GM19395 (cell line): ENCODE measurements at regions not wholly inside any gene's neighbourhood (a gene's known extent, or its start where the extent isn't known, plus 50 kb on each side); places are given as distances from the start of the nearest gene placed in this dataset.

Experiments used
- ATAC-seq: cut with Tn5 transposase; IDR thresholded peaks from one replicate; pipeline ENCODE4 v1.9.1; 2021; ENCODE audit warnings: mild to moderate bottlenecking, moderate library complexity; ENCODE audit not compliant: unreplicated experiment

DNA sequence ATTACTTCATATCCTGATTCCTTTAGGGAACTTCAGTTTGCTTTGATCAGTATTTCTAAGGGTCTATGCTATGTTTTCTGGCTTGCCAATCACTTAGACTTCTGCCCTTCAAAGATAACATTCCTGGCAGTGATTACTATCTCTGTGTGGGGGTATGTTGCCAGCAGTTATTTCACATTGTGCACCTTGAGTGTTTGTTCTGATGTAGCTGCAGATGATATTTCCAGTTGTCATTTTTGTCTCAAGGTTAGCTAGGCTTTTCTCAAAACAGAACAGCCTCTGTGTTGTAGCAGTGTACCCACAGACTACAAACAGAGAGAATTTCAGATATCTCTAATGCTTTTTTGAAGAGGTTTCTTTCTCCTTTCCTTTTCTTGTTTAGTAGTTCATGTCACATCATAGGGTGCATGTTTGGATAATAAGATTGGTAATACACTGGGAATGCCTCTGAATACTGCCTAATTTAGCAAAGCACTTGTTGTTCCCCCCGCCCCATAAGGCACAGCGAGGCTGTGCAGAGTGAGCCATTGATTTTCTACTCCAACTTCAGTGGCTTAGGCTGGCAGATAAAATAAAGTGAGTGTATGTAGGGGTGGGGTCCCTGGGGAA, 134.7 kb upstream of the AGR3 start:
- ATAC-seq = no peak

DNA sequence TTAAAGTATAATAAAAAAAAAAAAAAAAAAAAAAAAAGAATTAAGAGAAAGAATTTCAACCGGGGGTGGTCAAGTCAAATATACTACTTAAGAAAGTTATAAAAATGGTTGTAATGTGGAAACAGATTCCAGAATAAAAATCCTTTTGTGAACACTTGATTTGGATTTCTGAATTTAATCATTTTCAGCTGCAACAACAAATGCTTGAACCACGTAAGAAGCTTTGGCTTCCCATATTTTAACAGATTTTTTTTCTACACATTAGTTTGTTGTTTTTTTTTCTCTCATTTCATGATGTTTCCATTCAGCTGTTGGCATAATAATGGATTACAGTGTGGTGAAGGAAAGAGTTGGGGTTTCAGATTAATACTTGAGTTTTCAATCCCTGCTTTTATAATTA, 137.3 kb upstream of the AGR3 start:
- ATAC-seq = no peak

DNA sequence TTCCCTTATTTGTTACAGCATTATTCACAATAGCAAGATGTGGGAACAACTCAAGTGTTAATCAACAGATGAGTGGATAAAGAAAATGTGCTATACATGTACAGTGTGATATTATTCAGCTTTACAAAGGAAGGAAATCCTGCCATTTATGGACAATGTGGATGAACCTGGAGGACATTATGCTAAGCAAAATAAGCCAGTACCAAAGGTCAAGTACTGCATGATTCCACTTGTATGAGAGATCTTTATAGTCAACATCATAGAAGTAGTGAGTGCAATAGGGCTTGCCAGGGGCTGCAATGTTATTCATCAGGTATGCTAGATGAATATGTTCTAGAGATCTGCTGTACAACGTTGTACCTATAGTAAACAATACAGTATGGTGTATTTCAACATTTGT, 138.5 kb upstream of the AGR3 start:
- no peak for ATAC-seq

DNA sequence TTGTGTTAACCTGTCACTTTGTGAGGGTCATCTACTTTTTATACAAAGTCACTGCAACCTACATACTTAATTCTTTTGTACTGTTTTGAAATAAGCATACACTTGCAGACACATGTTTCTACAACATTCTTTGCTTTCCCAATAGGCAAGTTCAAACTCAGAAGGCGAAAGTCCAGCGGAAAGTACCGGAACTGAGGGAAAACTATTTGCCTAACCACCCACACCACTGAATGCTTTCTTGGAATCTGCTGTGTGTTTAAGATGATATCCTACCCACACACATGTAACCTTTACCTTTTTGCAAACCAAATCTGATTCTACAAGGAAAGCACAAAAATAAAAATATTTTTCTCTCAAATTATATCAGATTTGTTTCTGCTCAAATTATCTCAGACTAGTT, 139.4 kb upstream of the AGR3 start:
- no peak for ATAC-seq

DNA sequence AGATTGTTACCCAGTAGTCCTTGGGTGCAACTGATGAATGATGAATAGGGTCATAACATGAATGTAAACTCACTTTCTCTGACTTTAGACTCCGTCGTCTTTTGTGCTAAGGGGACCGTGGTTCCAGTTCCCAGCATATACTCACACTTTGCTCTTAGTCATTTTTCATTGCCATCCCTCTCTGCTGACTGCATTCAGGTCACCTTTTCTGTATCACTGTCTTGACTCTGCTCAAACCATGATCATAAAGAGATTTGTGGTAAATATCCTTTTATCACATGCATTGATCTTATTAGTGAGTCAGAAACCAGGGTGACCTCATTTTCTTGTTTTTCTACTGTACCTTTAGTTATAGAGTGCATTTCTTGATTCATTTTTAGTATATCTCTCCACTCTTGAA, 141.1 kb upstream of the AGR3 start:
- no peak for ATAC-seq

DNA sequence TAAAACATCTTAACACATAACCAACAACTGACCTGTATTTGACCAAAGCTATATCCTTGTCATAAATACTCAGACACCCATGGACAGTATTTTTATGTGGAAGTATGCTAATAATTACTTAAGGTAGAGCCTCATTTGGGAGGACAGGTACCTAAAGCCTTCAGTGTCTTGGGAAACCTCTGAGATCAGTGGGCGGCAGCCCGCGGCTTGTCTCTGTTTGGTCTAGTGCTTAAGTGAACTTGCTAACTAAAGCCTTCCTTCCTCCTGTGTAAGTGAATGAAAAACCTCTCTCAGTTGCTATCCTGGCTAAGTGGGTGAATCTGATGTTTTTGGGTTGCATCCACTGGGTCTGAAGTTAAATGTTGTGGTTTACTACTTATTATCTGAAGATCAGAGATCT, 144.5 kb upstream of the AGR3 start:
- no peak for ATAC-seq

DNA sequence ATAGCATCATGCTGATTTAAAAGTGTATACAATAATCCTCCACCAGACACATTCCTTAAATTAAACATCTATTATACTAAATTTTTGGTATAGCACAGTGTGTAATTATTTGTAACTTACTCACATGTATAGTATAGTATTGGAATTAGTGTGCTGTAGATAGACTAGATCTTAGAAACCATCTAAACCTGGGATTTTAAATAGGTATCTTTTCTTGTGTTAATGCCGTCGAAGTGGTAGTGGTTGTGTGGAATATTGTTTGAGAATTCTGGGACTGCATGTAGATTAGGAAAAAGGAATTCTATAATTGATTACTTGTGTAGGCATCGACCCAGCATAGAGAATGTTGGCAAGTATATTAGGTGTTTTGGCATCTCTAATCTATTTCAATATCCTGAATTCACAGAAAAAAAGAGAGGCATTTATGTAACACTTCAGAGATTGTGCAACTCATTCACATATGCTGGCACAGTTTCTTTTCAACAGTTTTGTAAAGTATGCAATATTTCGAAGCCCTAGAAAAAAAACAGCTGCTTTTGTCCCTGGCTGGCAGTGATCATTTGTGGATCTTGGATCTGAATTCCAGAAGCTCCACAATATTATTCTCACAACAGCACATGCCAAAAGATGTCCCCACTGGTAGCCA, 145.5 kb upstream of the AGR3 start:
- no peak for ATAC-seq

DNA sequence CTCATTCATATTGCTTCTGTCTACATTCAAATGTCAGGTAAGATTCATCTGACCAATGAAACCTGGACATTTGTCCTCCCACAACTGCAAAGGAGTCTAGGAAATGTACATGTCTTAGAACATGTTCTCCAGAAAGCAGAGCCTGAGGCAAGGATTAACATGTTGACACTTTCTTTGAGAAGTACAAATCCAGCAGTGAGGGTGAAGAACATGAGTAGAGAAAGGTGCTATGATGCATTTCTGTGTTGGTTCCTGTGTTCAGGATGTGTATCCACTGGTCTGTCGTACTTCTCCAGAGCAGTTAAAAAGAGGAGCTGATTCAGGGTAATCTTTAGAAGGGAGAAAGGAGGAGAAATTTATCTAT, 146.0 kb upstream of the AGR3 start:
- ATAC-seq = no peak

DNA sequence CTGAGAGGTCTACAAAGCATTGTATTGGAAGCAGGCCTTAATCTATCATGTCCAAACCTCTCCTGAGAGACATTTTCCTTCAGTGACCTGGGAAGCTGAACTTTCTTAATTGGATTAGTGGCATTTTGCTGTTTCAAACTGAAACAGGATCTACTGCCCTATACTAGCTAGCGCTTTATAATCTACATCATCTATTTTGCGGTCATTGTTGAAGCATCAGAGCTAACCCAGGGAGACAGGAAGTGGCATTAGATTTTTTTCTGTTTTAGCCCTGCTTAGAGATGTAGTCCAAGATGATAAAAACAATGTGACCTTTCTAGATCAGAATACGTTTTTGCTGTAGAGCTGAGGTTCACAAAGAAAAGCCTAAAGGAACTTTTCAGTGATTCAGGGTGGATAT, 147.4 kb upstream of the AGR3 start:
- ATAC-seq = no peak

DNA sequence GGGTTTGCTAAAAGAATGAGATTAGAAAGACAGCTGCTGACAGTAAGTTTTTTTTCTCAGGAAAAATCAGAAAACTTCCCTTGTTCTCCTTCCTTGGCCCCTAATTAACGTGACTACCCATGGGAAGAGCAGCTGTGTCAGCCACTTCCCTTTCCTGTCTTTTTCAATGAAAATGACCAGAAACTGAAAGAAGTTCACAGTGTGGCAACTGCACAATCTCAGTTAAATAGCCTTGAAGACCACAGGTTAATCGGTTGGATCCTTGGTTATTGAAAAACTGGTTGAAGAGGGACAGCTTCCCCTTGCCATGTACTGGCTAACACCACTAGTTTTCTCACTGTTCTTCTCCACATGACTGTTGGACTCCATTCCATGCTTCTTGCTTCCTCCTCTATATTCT, 148.8 kb upstream of the AGR3 start:
- no peak for ATAC-seq

DNA sequence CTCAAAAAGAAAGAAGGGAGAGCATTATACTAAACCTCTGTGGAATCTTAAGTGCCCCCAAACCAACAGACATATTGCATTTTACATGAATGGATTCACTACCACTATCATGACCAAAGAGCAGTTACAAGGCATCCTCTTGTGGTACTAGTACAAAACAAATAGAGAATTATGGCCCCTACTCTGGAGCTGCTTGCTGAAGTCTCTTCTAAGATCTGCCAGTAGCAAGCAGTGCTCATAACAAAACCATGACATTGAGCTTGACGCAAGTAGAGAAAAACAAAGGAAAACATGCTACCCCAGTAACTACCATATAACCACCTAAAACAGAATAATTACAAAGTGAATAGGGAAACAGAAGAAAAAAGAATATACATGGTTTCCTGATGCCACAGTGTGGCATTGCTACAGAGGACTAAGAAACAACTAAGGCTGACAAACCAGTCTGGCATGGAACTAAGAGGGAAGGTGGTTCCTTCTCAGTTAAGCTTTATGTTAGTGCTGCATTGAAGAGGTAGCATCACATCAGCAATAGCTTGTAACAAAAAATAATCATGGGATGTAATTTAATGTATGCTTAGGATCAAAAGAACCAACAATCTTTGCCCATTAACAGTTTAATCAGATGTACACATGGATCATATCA, 150.2 kb upstream of the AGR3 start:
- no peak for ATAC-seq

DNA sequence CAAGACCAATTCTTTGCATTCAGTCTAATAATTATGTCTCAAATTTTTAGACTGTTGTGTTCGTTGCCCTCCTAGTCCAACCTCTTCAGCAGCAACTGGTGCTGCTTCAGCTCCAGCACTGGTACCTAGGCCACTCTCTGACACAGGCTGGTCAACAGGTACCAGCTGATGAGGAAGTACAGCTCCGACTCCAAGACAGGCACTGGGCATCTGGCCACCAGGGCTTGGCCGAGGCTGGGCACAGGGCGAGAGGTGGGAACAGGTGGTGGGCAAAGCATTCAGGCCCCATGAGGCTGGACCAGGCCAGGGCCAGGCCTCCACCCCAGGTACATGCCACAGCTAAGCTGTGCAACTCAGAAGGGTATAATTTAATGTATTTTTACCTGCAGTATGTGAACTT, 151.5 kb upstream of the AGR3 start:
- ATAC-seq = no peak

DNA sequence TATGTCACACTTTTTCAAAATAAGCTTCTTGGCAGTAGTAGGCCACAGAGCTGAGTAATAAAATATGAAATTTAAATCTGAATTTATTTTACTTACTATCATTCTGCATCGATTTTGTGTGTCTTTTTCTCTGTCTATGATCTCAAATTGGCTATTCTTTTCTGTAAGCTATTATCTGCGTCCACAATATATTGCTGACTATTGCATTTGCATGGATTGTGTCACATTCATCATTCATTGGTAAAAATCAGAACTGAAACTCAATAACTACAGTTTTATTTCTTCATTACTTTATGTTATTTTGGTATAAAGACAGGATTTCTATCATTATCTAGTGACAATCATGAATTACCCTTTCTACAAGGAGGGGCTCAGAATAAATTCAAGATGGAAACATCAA, 154.8 kb upstream of the AGR3 start:
- no peak for ATAC-seq

DNA sequence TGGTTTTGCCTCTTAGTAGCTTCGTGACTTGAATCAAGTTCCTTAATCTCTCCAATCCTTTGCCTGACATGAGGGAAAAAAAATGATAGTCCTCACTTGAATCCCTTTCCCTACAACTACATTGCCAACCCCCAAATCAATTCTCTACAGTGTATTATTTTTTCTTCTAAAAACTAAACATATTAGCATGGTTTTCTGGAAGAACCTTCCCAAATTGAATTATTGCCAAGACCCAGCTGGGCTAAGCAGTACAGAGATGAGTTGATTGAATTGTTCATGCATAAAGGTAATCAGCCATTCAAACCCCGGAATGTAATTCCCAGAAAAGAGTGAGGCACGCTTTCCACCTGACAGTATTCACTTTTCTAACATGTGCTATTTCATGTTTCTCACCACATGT, 155.6 kb upstream of the AGR3 start:
- ATAC-seq = no peak

DNA sequence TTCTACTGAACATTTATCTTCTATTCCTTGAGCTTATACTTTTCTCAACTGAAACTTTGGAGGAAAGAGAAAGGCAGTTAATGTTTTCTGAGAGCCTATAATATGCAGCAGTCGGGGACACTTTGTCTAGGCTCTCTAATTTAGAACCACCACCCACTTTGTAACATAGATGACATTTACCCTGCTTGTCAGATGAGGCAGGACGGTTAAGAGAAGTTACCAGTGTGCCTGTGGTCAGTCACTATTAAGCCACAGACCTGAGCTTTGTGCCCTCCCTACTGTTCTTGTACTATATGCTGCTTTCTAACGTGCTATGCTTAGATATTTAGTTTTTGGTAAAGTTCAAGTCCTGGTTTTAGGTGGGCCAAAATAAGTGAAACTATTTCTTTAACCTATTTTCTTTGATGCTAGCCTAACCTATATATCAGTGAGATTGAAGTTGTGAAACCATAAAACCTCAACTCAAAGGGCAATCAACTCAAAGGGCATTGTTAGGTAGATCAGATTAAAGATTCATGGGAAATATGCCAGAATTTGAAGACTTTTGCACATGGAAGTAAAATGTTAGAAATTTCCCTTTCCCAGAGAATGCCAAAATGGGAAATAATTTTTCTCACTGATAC, 156.5 kb upstream of the AGR3 start:
- ATAC-seq = no peak

DNA sequence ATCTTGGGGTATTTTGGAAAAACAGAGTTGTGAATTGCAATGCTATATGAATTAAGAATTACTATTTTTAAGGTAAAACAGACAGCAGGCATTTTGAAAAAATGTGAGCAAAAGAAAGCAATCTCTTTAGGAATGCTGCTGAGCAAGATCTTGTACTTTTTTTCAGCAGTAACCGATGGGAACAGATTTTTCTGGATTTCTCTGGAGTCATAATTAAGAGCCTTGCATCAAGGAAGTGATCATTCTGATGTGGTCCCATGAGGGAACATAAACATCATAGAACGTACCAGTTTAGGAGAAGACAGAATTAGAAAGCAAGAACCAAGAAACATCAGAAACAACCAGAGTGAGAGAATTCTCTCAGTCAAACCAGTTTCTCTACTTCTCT, 157.0 kb upstream of the AGR3 start:
- no peak for ATAC-seq

DNA sequence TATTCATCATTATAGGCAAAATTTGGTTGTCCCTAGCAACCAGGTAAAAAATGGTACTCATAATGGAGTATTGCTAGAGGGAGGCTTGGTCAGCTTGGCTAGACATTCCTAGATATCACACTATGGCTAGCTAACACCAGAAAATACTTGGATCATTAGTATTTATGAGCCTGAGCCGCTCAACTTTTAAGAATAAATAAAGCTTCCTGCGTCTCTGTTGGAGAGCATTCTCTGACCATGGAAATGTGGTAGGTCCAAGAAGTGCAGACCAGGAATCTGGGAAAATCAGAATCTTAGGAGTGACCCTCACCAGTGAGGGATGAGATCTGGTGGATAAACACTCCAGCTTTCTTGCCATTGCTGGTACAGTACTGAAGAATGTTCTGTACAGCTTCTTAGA, 157.6 kb upstream of the AGR3 start:
- ATAC-seq = no peak

DNA sequence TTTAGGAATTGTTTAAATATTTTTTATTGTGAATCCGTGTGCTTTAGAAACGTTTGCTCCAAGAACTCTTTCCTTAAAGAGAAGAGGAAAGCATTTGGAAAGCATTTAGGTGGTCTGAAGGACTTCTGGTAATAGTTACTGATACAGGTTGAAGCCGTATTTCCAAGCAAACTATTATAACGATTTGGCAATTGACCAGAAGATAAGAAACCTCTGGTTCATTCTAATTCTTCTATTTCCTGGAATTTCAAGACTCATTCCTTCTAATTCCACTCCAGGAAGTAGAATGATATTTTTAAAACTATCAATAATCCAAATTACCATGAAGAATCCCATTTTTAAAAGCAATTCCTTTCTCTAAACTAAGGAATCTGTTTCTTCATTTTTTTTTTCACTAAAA, 158.9 kb upstream of the AGR3 start:
- no peak for ATAC-seq

DNA sequence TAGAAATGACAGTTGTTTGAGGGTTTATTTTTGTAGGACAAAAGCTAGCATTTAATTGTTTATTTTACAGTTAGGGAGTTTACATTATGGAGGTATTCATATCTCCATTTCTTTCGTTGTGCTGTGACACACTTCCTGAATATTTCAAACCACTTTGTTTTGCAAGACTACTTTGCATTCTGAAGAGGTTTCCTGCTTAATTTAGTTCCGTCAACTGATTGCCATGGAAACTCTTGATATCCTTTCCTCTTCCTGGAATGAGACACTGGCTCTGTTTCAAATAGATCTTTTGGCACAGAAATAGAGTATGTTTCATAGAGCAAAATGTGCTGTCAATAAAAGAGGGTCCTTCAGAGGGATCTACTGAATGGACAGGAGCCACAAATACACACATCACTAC, 159.5 kb upstream of the AGR3 start:
- no peak for ATAC-seq

DNA sequence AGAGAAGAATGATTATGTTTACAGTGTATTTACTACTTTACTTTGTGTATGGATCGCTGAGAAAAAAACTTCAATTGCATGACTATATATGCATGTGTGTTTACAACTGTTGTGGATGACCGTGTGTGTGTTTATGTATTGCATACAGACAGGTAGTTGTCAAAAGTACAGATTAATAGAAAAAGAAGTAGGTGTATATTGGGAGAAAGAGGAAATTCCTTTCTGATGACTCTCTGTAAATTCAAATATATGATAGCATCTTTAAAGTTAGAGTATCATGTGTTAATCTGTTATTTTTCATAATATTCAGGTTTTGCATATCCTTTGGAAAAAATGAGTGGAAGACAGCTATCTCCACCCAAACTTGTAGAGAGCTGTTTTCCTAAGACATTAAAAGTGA, 160.4 kb upstream of the AGR3 start:
- no peak for ATAC-seq

DNA sequence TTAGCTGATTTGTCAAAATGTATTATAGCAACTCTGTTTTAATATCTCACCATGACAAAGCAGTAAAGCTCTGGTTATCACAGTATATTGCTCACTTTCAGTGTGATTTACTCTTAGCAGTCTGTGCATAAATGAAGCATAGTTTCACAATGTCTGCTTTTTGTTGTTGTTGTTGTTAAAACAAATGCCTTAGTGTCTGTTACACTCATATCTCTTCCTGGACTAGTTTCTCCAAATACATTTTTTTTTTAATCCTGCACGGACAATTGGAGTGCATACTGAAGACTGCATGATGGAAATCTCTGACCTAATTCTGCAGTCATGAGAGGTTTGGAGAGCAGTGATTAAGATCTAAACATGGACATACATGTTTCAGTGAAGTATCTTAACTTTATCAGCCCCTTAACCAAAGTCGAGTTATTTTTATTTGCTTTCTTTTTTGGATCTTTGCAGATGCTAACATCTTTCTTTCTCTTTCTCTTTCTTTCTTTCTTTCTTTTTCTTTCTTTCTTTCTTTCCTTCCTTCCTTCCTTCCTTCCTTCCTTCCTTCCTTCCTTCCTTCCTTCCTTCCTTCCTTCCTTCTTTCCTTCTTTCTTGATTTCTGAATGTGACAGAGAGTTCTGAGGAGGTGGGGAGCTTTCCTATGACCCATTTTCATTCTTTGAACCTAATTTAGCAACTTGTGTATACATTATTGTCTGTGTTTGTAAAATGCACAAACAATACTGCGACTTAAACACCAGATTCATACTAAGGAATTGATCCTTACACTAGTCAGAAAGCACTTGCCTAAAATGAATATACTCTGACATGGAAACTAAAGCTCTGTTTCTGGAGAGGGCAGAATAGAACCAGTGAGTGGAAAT, 161.5 kb upstream of the AGR3 start:
- ATAC-seq = no peak
